Activated naive CD8-positive, alpha-beta T cell treated with anti-CD3 and anti-CD28 coated beads, Interleukin-2, amount 50 U/mL, for 24 hours (primary cell): ENCODE measurements at regions not wholly inside any gene's neighbourhood (a gene's known extent, or its start where the extent isn't known, plus 50 kb on each side); places are given as distances from the start of the nearest gene placed in this dataset.

Source experiments
- ATAC-seq: fragments of 150-1000 bp; cut with Tn5 transposase; one replicate; pipeline ENCODE4 v1.10.0; 2021
- DNase-seq: peaks from one replicate; pipeline ENCODE4 v3.0.0; 2021
- H3K27ac Mint-ChIP-seq: one replicate; pipeline ENCODE4 v1.8.0; 2021; ENCODE audit warnings: mild to moderate bottlenecking, mixed read lengths
- H3K27me3 Mint-ChIP-seq: one replicate; pipeline ENCODE4 v1.8.0; 2021; ENCODE audit warnings: mixed read lengths
- H3K36me3 Mint-ChIP-seq: one replicate; pipeline ENCODE4 v1.8.0; 2021; ENCODE audit warnings: low read depth, mixed read lengths
- H3K4me1 Mint-ChIP-seq: one replicate; pipeline ENCODE4 v1.8.0; 2021; ENCODE audit warnings: mixed read lengths
- H3K4me3 Mint-ChIP-seq: one replicate; pipeline ENCODE4 v1.8.0; 2021; ENCODE audit warnings: mild to moderate bottlenecking, moderate library complexity, mixed read lengths
- H3K9me3 Mint-ChIP-seq: one replicate; pipeline ENCODE4 v1.8.0; 2021; ENCODE audit warnings: mixed read lengths

- Mint-ChIP-seq H3K27ac (no peak overlapping the region), H3K4me1 (no peaks in the 10 kb centered on the region), H3K9me3 (no peaks in the 10 kb centered on the region), H3K27me3 (no peaks in the 10 kb centered on the region), H3K36me3 (no peaks in the 10 kb centered on the region), H3K4me3 (no peak overlapping the region)
- DNase-seq (no peak), ATAC-seq (no peak)
Measured at GRCh38 chr2:183255411-183255810, 131.2 kb downstream of the NUP35 start.

- DNase-seq (no peak), ATAC-seq (no peak)
- Mint-ChIP-seq H3K4me3 (no peak overlapping the region), H3K27ac (no peak overlapping the region), H3K36me3 (no peaks in the 10 kb centered on the region), H3K27me3 (no peaks in the 10 kb centered on the region), H3K4me1 (no peaks in the 10 kb centered on the region), H3K9me3 (peaks cover 3% of the 10 kb centered on the region)
Measured at GRCh38 chr2:183259921-183260320, 135.7 kb downstream of the NUP35 start.

GRCh38 chr2:183260527-183260926, 136.3 kb downstream of the NUP35 start:
- ATAC-seq = no peak
- Mint-ChIP-seq H3K36me3 (no peaks in the 10 kb centered on the region), H3K27me3 (no peaks in the 10 kb centered on the region), H3K4me1 (no peaks in the 10 kb centered on the region), H3K4me3 (no peak overlapping the region), H3K9me3 (peaks cover 3% of the 10 kb centered on the region), H3K27ac (no peak overlapping the region)
- no peak for DNase-seq

GRCh38 chr2:183264890-183265535, 140.8 kb downstream of the NUP35 start:
- Mint-ChIP-seq H3K27ac (no peak overlapping the region), H3K4me3 (no peak overlapping the region)

GRCh38 chr2:183267148-183267827, 143.0 kb downstream of the NUP35 start:
- DNase-seq = no peak
- Mint-ChIP-seq H3K36me3 (no peaks in the 10 kb centered on the region), H3K27me3 (no peaks in the 10 kb centered on the region), H3K4me3 (no peak overlapping the region), H3K4me1 (no peaks in the 10 kb centered on the region), H3K27ac (no peak overlapping the region), H3K9me3 (peaks cover 14% of the 10 kb centered on the region)
- no peak for ATAC-seq

More at GRCh38 chr2:183264890-183265535, 140.8 kb downstream of the NUP35 start:
- Mint-ChIP-seq H3K9me3 (peaks cover 3% of the 10 kb centered on the region), H3K36me3 (no peaks in the 10 kb centered on the region), H3K27me3 (no peaks in the 10 kb centered on the region), H3K4me1 (no peaks in the 10 kb centered on the region)
- ATAC-seq (no peak), DNase-seq (no peak)

- peaks cover 11% of the 10 kb centered on the region for H3K9me3 Mint-ChIP-seq
- ATAC-seq = no peak
- DNase-seq = no peak
- H3K36me3 Mint-ChIP-seq = no peaks in the 10 kb centered on the region
- no peaks in the 10 kb centered on the region for H3K27me3 Mint-ChIP-seq
- H3K27ac Mint-ChIP-seq = no peak overlapping the region
- no peak overlapping the region for H3K4me3 Mint-ChIP-seq
- no peaks in the 10 kb centered on the region for H3K4me1 Mint-ChIP-seq
Measured at GRCh38 chr2:183269956-183270355, 145.7 kb downstream of the NUP35 start.

GRCh38 chr2:183283209-183283608, 159.0 kb downstream of the NUP35 start:
- Mint-ChIP-seq H3K27me3 (no peaks in the 10 kb centered on the region), H3K4me3 (no peak overlapping the region), H3K36me3 (no peaks in the 10 kb centered on the region), H3K9me3 (no peaks in the 10 kb centered on the region), H3K4me1 (no peaks in the 10 kb centered on the region), H3K27ac (no peak overlapping the region)
- ATAC-seq = no peak
- DNase-seq = no peak

- no peak for ATAC-seq
- no peaks in the 10 kb centered on the region for H3K9me3 Mint-ChIP-seq
- no peak overlapping the region for H3K4me3 Mint-ChIP-seq
- H3K27me3 Mint-ChIP-seq = no peaks in the 10 kb centered on the region
- H3K36me3 Mint-ChIP-seq = no peaks in the 10 kb centered on the region
- no peaks in the 10 kb centered on the region for H3K4me1 Mint-ChIP-seq
- DNase-seq = no peak
- H3K27ac Mint-ChIP-seq = no peak overlapping the region
Measured at GRCh38 chr2:183284606-183285005, 160.4 kb downstream of the NUP35 start.

- DNase-seq (no peak), ATAC-seq (no peak)
- no peaks in the 10 kb centered on the region for H3K4me1 Mint-ChIP-seq
- no peak overlapping the region for H3K4me3 Mint-ChIP-seq
- no peaks in the 10 kb centered on the region for H3K36me3 Mint-ChIP-seq
- no peaks in the 10 kb centered on the region for H3K27me3 Mint-ChIP-seq
- H3K9me3 Mint-ChIP-seq = peaks cover 8% of the 10 kb centered on the region
- no peak overlapping the region for H3K27ac Mint-ChIP-seq
Measured at GRCh38 chr2:183291436-183291835, 167.2 kb downstream of the NUP35 start.

GRCh38 chr2:183292028-183292427, 167.8 kb downstream of the NUP35 start:
- ATAC-seq = no peak
- Mint-ChIP-seq H3K4me1 (no peaks in the 10 kb centered on the region), H3K27me3 (no peaks in the 10 kb centered on the region), H3K9me3 (peaks cover 8% of the 10 kb centered on the region), H3K27ac (no peak overlapping the region), H3K4me3 (no peak overlapping the region), H3K36me3 (no peaks in the 10 kb centered on the region)
- DNase-seq = no peak

GRCh38 chr2:183339311-183339710, 215.1 kb downstream of the NUP35 start:
- H3K9me3 Mint-ChIP-seq = peaks cover 3% of the 10 kb centered on the region
- no peak for ATAC-seq
- no peaks in the 10 kb centered on the region for H3K27me3 Mint-ChIP-seq
- H3K27ac Mint-ChIP-seq = no peak overlapping the region
- H3K4me3 Mint-ChIP-seq = no peak overlapping the region
- H3K36me3 Mint-ChIP-seq = no peaks in the 10 kb centered on the region
- DNase-seq = no peak
- no peaks in the 10 kb centered on the region for H3K4me1 Mint-ChIP-seq

- ATAC-seq = no peak
- Mint-ChIP-seq H3K4me3 (no peak overlapping the region), H3K36me3 (no peaks in the 10 kb centered on the region), H3K9me3 (peaks cover 3% of the 10 kb centered on the region), H3K27me3 (no peaks in the 10 kb centered on the region), H3K27ac (no peak overlapping the region), H3K4me1 (no peaks in the 10 kb centered on the region)
- DNase-seq = no peak
Measured at GRCh38 chr2:183341057-183341456, 216.8 kb downstream of the NUP35 start.

GRCh38 chr2:183347969-183348368, 223.7 kb downstream of the NUP35 start:
- no peaks in the 10 kb centered on the region for H3K36me3 Mint-ChIP-seq
- H3K27ac Mint-ChIP-seq = no peak overlapping the region

GRCh38 chr2:183348492-183348891, 224.2 kb downstream of the NUP35 start:
- no peaks in the 10 kb centered on the region for H3K9me3 Mint-ChIP-seq
- H3K36me3 Mint-ChIP-seq = no peaks in the 10 kb centered on the region
- no peaks in the 10 kb centered on the region for H3K4me1 Mint-ChIP-seq
- no peaks in the 10 kb centered on the region for H3K27me3 Mint-ChIP-seq
- no peak overlapping the region for H3K27ac Mint-ChIP-seq
- no peak for ATAC-seq
- no peak for DNase-seq
- H3K4me3 Mint-ChIP-seq = no peak overlapping the region

More at GRCh38 chr2:183347969-183348368, 223.7 kb downstream of the NUP35 start:
- DNase-seq (no peak), ATAC-seq (no peak)
- H3K27me3 Mint-ChIP-seq = no peaks in the 10 kb centered on the region
- no peak overlapping the region for H3K4me3 Mint-ChIP-seq
- H3K9me3 Mint-ChIP-seq = no peaks in the 10 kb centered on the region
- no peaks in the 10 kb centered on the region for H3K4me1 Mint-ChIP-seq

- H3K36me3 Mint-ChIP-seq = no peaks in the 10 kb centered on the region
- H3K4me1 Mint-ChIP-seq = no peaks in the 10 kb centered on the region
- no peak for ATAC-seq
- no peak overlapping the region for H3K4me3 Mint-ChIP-seq
- no peak overlapping the region for H3K27ac Mint-ChIP-seq
- H3K27me3 Mint-ChIP-seq = no peaks in the 10 kb centered on the region
- DNase-seq = no peak
- H3K9me3 Mint-ChIP-seq = no peaks in the 10 kb centered on the region
Measured at GRCh38 chr2:183349091-183349490, 224.8 kb downstream of the NUP35 start.
